ENCODE measurements at regions not wholly inside any gene's neighbourhood (a gene's known extent, or its start where the extent isn't known, plus 50 kb on each side); places are given as distances from the start of the nearest gene placed in this dataset.
"Not testable (repeated sequence)": the region's sequence is repeated elsewhere in the genome, so short reads cannot be mapped to it uniquely, and the experiment has no call there.

- in situ Hi-C loops (cut with HindIII; ENCODE audit: low sequenced_read_pairs) = loop anchor here (5.0 kb wide), 1 partner anchor 75 kb away; no protein-coding TSS in a partner anchor
Observed at GRCh38 chr1:56137090-56137489, 442.3 kb downstream of the PLPP3 start.

DNA sequence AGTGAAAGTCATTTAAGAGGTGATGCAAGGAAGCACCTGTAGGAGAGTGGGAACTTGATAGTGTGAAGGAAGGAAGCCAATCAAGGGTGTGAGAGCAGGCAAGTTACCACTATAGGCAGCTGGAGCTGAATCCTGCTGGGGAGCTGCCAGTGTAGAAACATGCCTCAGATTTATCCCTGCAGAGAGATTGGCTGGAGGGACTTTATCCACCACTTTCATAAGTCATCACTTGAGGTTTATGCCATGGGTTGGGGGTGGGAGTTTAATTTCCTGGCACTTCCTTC is 443.6 kb downstream of the PLPP3 start:
- in situ Hi-C loops (cut with HindIII; ENCODE audit: low sequenced_read_pairs) = loop anchor here (5.0 kb wide), 1 partner anchor 74 kb away; no protein-coding TSS in a partner anchor

DNA sequence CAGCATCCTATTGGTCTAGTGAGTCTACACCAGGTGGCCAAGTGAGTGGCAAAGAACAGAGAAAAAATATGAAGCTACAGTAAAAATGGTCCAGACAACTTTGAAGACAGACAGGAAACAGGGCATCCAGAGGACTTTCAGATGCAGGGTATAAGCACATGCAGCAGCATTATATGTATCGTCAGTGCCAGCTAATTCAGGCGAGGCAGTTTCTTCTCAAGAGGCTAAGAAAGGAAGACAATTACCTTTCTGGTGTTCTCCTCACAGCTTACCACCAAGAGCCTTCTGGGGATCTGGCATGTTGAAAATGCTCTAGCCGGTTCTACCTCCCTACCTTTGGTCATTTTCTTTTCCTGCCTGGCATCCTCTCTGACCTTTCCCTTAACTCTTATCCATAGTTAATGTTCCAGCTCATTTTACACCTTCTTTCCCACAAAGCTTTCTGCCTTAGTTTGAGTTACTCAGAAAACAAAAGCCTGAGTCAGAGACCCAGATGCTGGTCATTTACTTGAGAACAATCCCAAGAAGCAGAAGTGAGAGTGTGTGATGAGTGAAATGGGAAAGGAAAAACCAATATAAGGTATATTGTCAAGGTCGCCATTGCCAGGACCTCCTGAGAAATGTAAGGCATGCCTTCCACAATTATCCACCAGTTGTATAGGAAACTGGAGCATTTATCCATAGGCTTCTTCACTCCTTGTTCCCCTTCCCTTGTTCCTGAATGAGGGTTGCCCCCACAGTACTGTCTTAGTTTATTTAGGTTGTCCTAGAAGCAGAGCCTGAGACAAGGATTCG is 444.1 kb downstream of the PLPP3 start:
- in situ Hi-C loops (cut with HindIII; ENCODE audit: low sequenced_read_pairs) = loop anchor here (5.0 kb wide), 1 partner anchor 73 kb away; no protein-coding TSS in a partner anchor

GRCh38 chr1:56133522-56134472 is 445.6 kb downstream of the PLPP3 start:
- in situ Hi-C loops (cut with HindIII; ENCODE audit: low sequenced_read_pairs) = no loop called here

- in situ Hi-C loops (cut with HindIII; ENCODE audit: low sequenced_read_pairs) = no loop called here
Observed at GRCh38 chr1:56132520-56132919, 446.8 kb downstream of the PLPP3 start.

GRCh38 chr1:56129837-56130236 is 449.5 kb downstream of the PLPP3 start:
- in situ Hi-C loops (cut with HindIII; ENCODE audit: low sequenced_read_pairs) = no loop called here

- in situ Hi-C loops (cut with HindIII; ENCODE audit: low sequenced_read_pairs) = no loop called here
Observed at GRCh38 chr1:56125316-56125715, 454.0 kb downstream of the PLPP3 start.

- in situ Hi-C loops (cut with HindIII; ENCODE audit: low sequenced_read_pairs) = no loop called here
Observed at GRCh38 chr1:56123826-56124225, 455.5 kb downstream of the PLPP3 start.

DNA sequence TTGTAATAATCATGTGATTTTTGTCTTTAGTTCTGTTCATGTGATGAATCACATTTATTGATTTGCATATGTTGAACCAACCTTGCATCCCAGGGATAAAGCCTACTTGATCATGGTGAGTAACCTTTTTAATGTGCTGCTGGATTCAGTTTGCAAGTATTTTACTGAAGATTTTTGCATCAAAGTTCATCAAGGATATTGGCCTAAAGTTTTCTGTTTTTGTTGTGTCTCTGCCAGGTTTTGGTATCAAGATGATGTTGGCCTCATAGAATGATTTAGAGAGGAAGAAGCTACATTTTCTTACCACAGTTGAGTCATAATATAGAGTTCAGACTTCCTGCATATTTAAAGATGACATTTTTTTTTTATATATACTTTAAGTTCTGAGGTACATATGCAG is 455.9 kb downstream of the PLPP3 start:
- in situ Hi-C loops (cut with HindIII; ENCODE audit: low sequenced_read_pairs) = no loop called here

GRCh38 chr1:56120021-56120420 is 459.3 kb downstream of the PLPP3 start:
- in situ Hi-C loops (cut with HindIII; ENCODE audit: low sequenced_read_pairs) = no loop called here

DNA sequence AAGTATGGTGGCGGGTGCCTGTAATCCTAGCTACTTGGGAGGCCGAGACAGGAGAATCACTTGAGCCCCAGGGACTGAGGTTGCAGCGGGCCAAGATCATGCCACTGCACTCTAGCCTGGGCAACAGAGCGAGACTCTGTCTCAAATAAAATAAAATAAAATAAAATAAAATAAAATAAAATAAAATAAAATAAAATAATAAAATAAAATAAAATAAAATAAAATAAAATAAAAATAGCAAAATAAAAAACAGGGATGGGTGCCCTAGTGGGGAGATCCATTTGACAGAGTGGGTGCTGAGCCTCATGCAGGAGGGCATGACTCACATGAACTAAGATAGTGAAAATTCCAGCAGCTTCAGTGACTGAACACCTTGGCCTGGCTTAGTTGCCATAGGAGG is 460.7 kb downstream of the PLPP3 start:
- in situ Hi-C loops (cut with HindIII; ENCODE audit: low sequenced_read_pairs) = not testable (repeated sequence)

DNA sequence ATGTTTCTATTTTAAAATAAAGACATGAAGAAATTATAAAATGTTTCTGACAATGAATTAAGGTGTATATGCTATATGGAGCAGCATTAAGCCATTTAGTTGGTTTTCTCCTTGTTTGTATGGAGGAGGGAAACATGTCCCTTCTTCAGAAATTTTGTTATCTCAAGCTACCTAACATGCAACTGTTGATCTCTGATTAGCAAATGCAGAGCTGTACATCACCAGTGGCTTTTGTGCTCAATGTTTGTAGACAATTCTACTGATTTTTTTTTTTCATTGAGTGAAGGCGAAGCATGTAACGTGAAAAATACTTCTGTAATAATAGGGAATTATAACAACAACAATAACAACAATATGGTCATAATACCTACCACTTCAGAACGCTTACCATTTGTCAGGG is 463.7 kb downstream of the PLPP3 start:
- in situ Hi-C loops (cut with HindIII; ENCODE audit: low sequenced_read_pairs) = no loop called here

GRCh38 chr1:56113679-56114078 is 465.7 kb downstream of the PLPP3 start:
- in situ Hi-C loops (cut with HindIII; ENCODE audit: low sequenced_read_pairs) = no loop called here

DNA sequence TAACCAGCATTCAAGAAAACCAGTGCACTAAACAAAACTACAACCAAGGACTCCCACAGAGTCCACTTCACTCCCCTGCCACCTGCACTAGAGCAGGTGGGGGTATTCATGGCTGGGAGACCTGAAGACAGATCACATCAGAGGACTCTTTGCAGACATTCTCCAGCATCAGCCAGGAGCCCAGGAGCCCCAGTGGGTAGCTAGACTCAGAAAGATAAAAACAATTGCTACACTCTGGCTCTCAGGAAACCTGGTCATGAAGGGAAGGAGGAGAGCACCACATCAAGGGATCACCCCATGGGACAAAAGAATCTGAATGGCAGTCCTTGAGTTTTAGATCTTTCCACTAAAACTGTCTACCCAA is 472.1 kb downstream of the PLPP3 start:
- in situ Hi-C loops (cut with HindIII; ENCODE audit: low sequenced_read_pairs) = loop anchor here (5.0 kb wide), 1 partner anchor 95 kb away; no protein-coding TSS in a partner anchor

GRCh38 chr1:56106531-56107274 is 472.7 kb downstream of the PLPP3 start:
- in situ Hi-C loops (cut with HindIII; ENCODE audit: low sequenced_read_pairs) = loop anchor here (5.0 kb wide), 1 partner anchor 96 kb away; no protein-coding TSS in a partner anchor

- in situ Hi-C loops (cut with HindIII; ENCODE audit: low sequenced_read_pairs) = loop anchor here (5.0 kb wide), 1 partner anchor 97 kb away; no protein-coding TSS in a partner anchor
Observed at GRCh38 chr1:56105397-56105796, 474.0 kb downstream of the PLPP3 start.

DNA sequence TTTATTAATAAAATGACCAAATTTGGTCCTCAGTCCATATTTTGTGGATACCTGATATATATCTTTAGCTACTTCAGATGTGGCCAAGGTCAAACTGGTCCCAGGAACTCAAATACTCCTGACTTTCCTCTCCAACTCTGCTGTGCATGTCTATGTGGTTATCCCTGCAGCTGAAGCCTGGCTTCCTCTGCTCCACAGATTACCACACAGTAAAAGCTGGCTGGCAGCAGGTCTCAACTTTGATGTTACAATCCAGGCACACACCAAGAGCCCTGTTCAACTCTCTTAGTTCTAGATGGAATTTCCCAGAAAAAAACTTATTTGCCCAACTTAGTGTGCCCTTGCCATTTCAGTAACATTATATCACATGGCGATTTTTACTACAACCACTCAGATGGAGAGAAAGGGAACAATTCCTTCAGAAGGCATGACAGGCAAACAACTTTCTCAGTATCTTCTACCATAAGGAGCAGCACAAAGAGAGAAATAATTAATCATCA is 479.5 kb downstream of the PLPP3 start:
- in situ Hi-C loops (cut with HindIII; ENCODE audit: low sequenced_read_pairs) = no loop called here

GRCh38 chr1:56098946-56099345 is 480.4 kb downstream of the PLPP3 start:
- in situ Hi-C loops (cut with HindIII; ENCODE audit: low sequenced_read_pairs) = no loop called here

GRCh38 chr1:56097713-56098112 is 481.6 kb downstream of the PLPP3 start:
- in situ Hi-C loops (cut with HindIII; ENCODE audit: low sequenced_read_pairs) = no loop called here

DNA sequence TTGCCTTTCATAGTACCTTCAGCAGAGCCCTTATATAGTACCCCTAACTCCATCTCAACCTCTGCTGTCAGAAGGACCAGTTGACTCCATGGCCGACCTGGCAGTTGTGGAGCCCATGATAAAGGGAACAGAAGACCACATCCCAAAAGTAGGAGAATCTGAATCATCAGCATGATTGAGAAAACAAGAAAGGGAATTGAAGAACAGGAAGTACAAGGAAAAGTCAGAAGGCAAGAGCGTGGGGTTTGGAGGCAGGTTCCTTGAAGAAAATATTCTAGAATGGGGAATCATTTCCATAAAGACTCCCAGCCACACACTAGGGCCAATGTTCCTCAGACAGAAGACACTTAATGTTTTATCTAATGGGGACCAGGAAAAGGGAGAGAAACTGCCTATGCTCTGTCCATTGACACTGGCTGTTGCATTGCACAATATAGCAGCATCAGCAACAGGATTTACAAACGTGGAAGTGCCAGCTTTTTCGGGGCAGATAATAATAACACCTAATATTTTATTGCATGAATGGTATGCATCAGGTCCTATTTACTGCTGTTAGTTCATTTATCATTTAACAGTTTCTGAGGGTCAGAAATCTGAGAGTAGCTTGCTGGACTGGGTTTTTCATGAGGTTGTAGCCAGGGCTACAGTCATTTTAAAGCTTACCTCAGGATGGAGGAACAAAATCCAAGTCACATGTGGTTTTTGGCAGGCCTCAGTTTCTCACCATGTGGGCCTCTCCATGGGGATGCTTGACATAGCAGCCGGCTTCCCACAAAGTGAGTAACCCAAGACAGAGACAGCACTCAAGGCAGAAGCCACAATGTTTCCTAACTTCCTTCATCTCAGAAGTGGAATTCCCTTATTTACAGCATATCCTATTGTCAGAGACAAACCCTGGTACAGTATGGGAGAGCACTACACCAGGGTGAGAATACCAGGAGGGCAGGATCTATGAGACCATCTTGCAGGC is 483.4 kb downstream of the PLPP3 start:
- in situ Hi-C loops (cut with HindIII; ENCODE audit: low sequenced_read_pairs) = no loop called here

Data from endothelial cell of hepatic sinusoid (primary cell).